HCT116 (cell line): ENCODE measurements at regions not wholly inside any gene's neighbourhood (a gene's known extent, or its start where the extent isn't known, plus 50 kb on each side); places are given as distances from the start of the nearest gene placed in this dataset.

Source experiments
- ATAC-seq: fragments of 200-7000 bp; cut with Tn5 transposase; 2 replicates; pipeline ENCODE4 v1.9.1; 2020; ENCODE audit warnings: mild to moderate bottlenecking, moderate library complexity
- BruUV-seq: library from RNA; stranded (reverse); fragments of 400-500 nt; replicated peaks from 2 replicates; lab custom pipeline; 2021; lab: Mats Ljungman, UMichigan
- CTCF ChIA-PET: fragments of 300-600 bp; sonication (Branson Sonifier 250); formaldehyde crosslinking; loops from one replicate; lab custom pipeline; 2021; ENCODE audit warnings: antibody characterized with exemption; lab: Charles Lee
- POLR2A ChIA-PET: fragments of 300-600, 350-600 bp; sonication (Branson Sonifier 250); formaldehyde crosslinking; loops from one replicate; lab custom pipeline; 2021; ENCODE audit warnings: antibody characterized with exemption; lab: Charles Lee
- RAD21 ChIA-PET, 2 experiments: fragments of 300-600 bp; sonication (Branson Sonifier 250); formaldehyde crosslinking; loops; one replicate each; lab custom pipeline; 2023; ENCODE audit warnings: low total read pairs in 2 of 2; ENCODE audit not compliant: uncharacterized antibody in 2 of 2, unreplicated experiment in 2 of 2, low non-redundant PET in 1 of 2; lab: Charles Lee
- DNase-seq: peaks from one replicate; pipeline ENCODE4 v3.0.0-alpha.2; 2010; ENCODE audit warnings: low read depth, low spot score
- H2AFZ ChIP-seq: fragments of 200-600 bp; shearing (Covaris generic), sonication (generic); 2 replicates; pipeline ENCODE4 v1.6.1; 2017; ENCODE audit warnings: low read depth, mixed run types, mixed read lengths, antibody characterized with exemption, low read length; ENCODE audit not compliant: poor library complexity, severe bottlenecking
- H3K27ac ChIP-seq: 2 replicates; pipeline ENCODE4 v1.5.1; 2012; ENCODE audit warnings: low read depth, low read length
- H3K27me3 ChIP-seq: fragments of 200-600 bp; sonication (generic); 2 replicates; pipeline ENCODE4 v1.6.1; 2016; ENCODE audit warnings: mixed run types, low read length, mixed read lengths; ENCODE audit not compliant: insufficient read depth
- H3K36me3 ChIP-seq, 2 experiments: fragments of 200-500 bp in 1 of 2; fragments of 200-600 bp in 1 of 2; sonication (Bioruptor generic) in 1 of 2; sonication (generic) in 1 of 2; 2 replicates each; pipeline versions ENCODE4 v1.5.1 to v1.6.1; 2014 to 2016; ENCODE audit warnings: low read length in 2 of 2, inconsistent platforms in 1 of 2, mixed read lengths in 1 of 2, mixed run types in 1 of 2; ENCODE audit not compliant: insufficient read depth in 2 of 2, control insufficient read depth in 1 of 2
- H3K4me1 ChIP-seq, 2 experiments: fragments of 200-600 bp in 1 of 2; sonication (generic) in 1 of 2; 2 replicates each; pipeline versions ENCODE4 v1.5.1 to v1.6.1; 2012 to 2017; ENCODE audit warnings: low read length in 2 of 2, inconsistent platforms in 1 of 2, mild to moderate bottlenecking in 1 of 2, mixed read lengths in 1 of 2, mixed run types in 1 of 2, moderate library complexity in 1 of 2; ENCODE audit not compliant: insufficient read depth in 2 of 2, control insufficient read depth in 1 of 2
- H3K4me2 ChIP-seq: fragments of 200-600 bp; sonication (generic); 2 replicates; pipeline ENCODE4 v1.6.1; 2017; ENCODE audit warnings: mixed run types, low read length, mixed read lengths
- H3K4me3 ChIP-seq, 2 experiments: fragments of 200-600 bp in 1 of 2; sonication (generic) in 1 of 2; replicated peaks in 1 of 2; 2 replicates each; pipeline ENCODE4 v1.5.1; 2011 to 2016; ENCODE audit warnings: low read length in 2 of 2, control low read depth in 1 of 2, low read depth in 1 of 2, mild to moderate bottlenecking in 1 of 2, mixed read lengths in 1 of 2, mixed run types in 1 of 2
- H3K79me2 ChIP-seq: fragments of 200-600 bp; sonication (generic); 2 replicates; pipeline ENCODE4 v1.6.1; 2017; ENCODE audit warnings: mild to moderate bottlenecking, mixed run types, low read length, moderate library complexity, mixed read lengths; ENCODE audit not compliant: insufficient read depth
- H3K9ac ChIP-seq: fragments of 200-600 bp; sonication (generic); 2 replicates; pipeline ENCODE4 v1.6.1; 2016; ENCODE audit warnings: low read length, mixed read lengths
- H3K9me2 ChIP-seq: fragments of 200-600 bp; sonication (generic), shearing (Covaris generic); 2 replicates; pipeline ENCODE4 v1.6.1; 2017; ENCODE audit warnings: mixed run types, mild to moderate bottlenecking, moderate library complexity; ENCODE audit not compliant: insufficient read depth
- H3K9me3 ChIP-seq, 2 experiments: fragments of 200-500 bp in 1 of 2; fragments of 200-600 bp in 1 of 2; sonication (Bioruptor generic) in 1 of 2; sonication (generic) in 1 of 2; 2 replicates each; pipeline ENCODE4 v1.6.1; 2014 to 2017; ENCODE audit warnings: low read length in 2 of 2, mixed read lengths in 2 of 2, inconsistent platforms in 1 of 2, low read depth in 1 of 2, mild to moderate bottlenecking in 1 of 2, mixed run types in 1 of 2, moderate library complexity in 1 of 2; ENCODE audit not compliant: control insufficient read depth in 1 of 2, insufficient read depth in 1 of 2
- H4K20me1 ChIP-seq: fragments of 200-600 bp; sonication (generic), shearing (Covaris generic); 2 replicates; pipeline ENCODE4 v1.6.1; 2017; ENCODE audit warnings: mixed run types, mild to moderate bottlenecking, moderate library complexity; ENCODE audit not compliant: insufficient read depth
- CEBPB ChIP-seq: IDR thresholded peaks from 2 replicates; pipeline ENCODE4 v1.6.1; 2012; ENCODE audit warnings: low read depth
- CTCF ChIP-seq, 3 experiments: fragments of 200-600 bp in 1 of 3; sonication (generic) in 1 of 3; IDR thresholded peaks in 2 of 3; conservative IDR thresholded peaks in 1 of 3; 2 replicates each; pipeline ENCODE4 v1.5.1; 2012 to 2017; ENCODE audit warnings: low read depth in 2 of 3, low read length in 2 of 3, antibody characterized with exemption in 1 of 3, borderline replicate concordance in 1 of 3, control low read depth in 1 of 3, mild to moderate bottlenecking in 1 of 3, mixed read lengths in 1 of 3, mixed run types in 1 of 3, moderate library complexity in 1 of 3; ENCODE audit not compliant: insufficient read depth in 1 of 3
- EGR1 ChIP-seq: IDR thresholded peaks from 2 replicates; pipeline ENCODE4 v1.6.1; 2012; ENCODE audit warnings: low read depth
- ELF1 ChIP-seq: IDR thresholded peaks from 2 replicates; pipeline ENCODE4 v1.6.1; 2012; ENCODE audit warnings: low read depth, borderline replicate concordance
- EZH2 ChIP-seq: fragments of 200-600 bp; sonication (generic); IDR thresholded peaks from 2 replicates; pipeline ENCODE4 v1.6.1; 2017; ENCODE audit warnings: antibody characterized with exemption, mixed run types
- EZH2phosphoT487 ChIP-seq: fragments of 200-600 bp; IDR thresholded peaks from 2 replicates; pipeline ENCODE4 v1.6.1; 2018; ENCODE audit warnings: antibody characterized with exemption, borderline replicate concordance
- POLR2AphosphoS5 ChIP-seq: IDR thresholded peaks from 2 replicates; pipeline ENCODE4 v1.6.1; 2011; ENCODE audit warnings: mild to moderate bottlenecking, low read depth, low read length, moderate library complexity
- RAD21 ChIP-seq: IDR thresholded peaks from 2 replicates; pipeline ENCODE4 v1.6.1; 2012; ENCODE audit warnings: low read depth, mild to moderate bottlenecking
- SP1 ChIP-seq: IDR thresholded peaks from 2 replicates; pipeline ENCODE4 v1.6.1; 2012; ENCODE audit warnings: low read depth
- SRF ChIP-seq: IDR thresholded peaks from 2 replicates; pipeline ENCODE4 v1.6.1; 2012; ENCODE audit warnings: low read depth
- TCF7L2 ChIP-seq: IDR thresholded peaks from 2 replicates; pipeline ENCODE4 v1.7.0; 2011; ENCODE audit warnings: borderline replicate concordance, inconsistent platforms; ENCODE audit not compliant: insufficient read depth, insufficient read length; ENCODE audit errors: extremely low read depth
- YY1 ChIP-seq: IDR thresholded peaks from 2 replicates; pipeline ENCODE4 v1.6.1; 2011; ENCODE audit warnings: low read length, low read depth, moderate library complexity, mild to moderate bottlenecking; ENCODE audit not compliant: insufficient replicate concordance; ENCODE audit errors: extremely low read depth
- ZNF274 ChIP-seq: fragments of 200-500 bp; sonication (Bioruptor generic); IDR thresholded peaks from 2 replicates; pipeline ENCODE4 v1.6.1; 2014; ENCODE audit warnings: mild to moderate bottlenecking, low read depth, low read length, inconsistent platforms
- intact Hi-C: fragments of 100-400 bp; cut with micrococcal nuclease; formaldehyde crosslinking; loops from 2 replicates; pipeline ENCODE4 v1.10.0; 2022
- TF ChIP-seq, protein P1 (sequence below): IDR thresholded peaks from 2 replicates; pipeline ENCODE4 v1.6.1; 2012
- TF ChIP-seq, protein P2 (sequence below): IDR thresholded peaks from 2 replicates; pipeline ENCODE4 v1.6.1; 2012
- TF ChIP-seq, protein P3 (sequence below): IDR thresholded peaks from 2 replicates; pipeline ENCODE4 v1.6.1; 2012; ENCODE audit warnings: low read depth

DNA sequence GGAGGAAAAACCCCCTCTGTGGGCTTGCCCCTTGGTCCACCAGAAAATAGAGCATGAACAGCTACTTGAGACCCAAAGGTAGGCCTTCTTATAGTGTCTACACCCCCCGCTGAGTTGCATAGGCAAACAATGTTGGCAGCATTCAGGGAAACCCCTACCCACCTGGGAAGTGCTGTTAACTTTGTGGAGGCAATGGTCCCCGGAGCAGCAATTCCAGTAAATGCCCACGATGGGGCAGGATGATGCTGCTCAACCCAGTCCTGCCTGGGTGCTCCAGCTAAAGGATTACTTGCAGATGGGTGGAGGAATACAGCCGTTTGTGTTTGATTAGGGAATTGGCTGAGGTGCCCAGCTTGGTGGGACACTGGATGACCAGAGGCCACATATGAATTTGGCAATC lies 381.3 kb upstream of the ANO5 start (continued):
- TF ChIP-seq, protein P1, sequence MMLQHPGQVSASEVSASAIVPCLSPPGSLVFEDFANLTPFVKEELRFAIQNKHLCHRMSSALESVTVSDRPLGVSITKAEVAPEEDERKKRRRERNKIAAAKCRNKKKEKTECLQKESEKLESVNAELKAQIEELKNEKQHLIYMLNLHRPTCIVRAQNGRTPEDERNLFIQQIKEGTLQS: no peak
- TF ChIP-seq SRF: no peak
- TF ChIP-seq, protein P2, sequence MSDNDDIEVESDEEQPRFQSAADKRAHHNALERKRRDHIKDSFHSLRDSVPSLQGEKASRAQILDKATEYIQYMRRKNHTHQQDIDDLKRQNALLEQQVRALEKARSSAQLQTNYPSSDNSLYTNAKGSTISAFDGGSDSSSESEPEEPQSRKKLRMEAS: no peak
- TF ChIP-seq YY1: no peak
- no peak for TF ChIP-seq POLR2AphosphoS5
- TF ChIP-seq EZH2phosphoT487: no peak
- TF ChIP-seq RAD21: no peak

DNA sequence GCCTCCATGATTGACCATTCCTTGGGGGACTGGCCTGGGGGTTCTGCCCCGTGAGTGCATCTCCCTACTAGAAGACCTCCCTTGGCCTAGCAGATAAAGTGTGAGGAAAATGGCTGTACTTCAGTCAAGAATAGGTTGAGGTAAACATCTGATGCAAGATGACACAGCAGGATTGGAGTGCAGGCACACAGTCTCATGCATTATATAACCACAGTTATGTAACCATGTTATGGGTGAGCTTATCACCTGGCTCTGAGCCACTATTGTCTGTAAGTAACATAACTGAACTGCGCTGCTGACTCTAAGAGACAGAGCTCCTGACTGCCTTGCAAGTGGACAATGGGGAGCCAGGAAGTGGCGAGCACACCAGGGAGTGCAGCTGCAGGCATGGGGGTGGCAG lies 378.7 kb upstream of the ANO5 start:
- BruUV-seq: no TSS peak
- H3K9me3 ChIP-seq: peaks cover 0 to 26% of the 10 kb centered on the region in 2 experiments; a peak in 2 of 4 replicates
- TF ChIP-seq YY1 (no peak), SP1 (no peak), CTCF (IDR thresholded peaks at IDR 0.05 in 2 of 3, conservative IDR thresholded peaks at IDR 0.05 in 1 of 3; ENCODE audit: borderline replicate concordance in 1 of 3, insufficient read depth in 1 of 3, low read depth in 2 of 3, low read length in 2 of 3) (no peak), EZH2 (no peak), CEBPB (no peak), ZNF274 (no peak), EGR1 (no peak), TCF7L2 (no peak), POLR2AphosphoS5 (no peak), ELF1 (no peak)
- TF ChIP-seq, protein P2: no peak
- TF ChIP-seq, protein P1: no peak
- TF ChIP-seq, protein P3, sequence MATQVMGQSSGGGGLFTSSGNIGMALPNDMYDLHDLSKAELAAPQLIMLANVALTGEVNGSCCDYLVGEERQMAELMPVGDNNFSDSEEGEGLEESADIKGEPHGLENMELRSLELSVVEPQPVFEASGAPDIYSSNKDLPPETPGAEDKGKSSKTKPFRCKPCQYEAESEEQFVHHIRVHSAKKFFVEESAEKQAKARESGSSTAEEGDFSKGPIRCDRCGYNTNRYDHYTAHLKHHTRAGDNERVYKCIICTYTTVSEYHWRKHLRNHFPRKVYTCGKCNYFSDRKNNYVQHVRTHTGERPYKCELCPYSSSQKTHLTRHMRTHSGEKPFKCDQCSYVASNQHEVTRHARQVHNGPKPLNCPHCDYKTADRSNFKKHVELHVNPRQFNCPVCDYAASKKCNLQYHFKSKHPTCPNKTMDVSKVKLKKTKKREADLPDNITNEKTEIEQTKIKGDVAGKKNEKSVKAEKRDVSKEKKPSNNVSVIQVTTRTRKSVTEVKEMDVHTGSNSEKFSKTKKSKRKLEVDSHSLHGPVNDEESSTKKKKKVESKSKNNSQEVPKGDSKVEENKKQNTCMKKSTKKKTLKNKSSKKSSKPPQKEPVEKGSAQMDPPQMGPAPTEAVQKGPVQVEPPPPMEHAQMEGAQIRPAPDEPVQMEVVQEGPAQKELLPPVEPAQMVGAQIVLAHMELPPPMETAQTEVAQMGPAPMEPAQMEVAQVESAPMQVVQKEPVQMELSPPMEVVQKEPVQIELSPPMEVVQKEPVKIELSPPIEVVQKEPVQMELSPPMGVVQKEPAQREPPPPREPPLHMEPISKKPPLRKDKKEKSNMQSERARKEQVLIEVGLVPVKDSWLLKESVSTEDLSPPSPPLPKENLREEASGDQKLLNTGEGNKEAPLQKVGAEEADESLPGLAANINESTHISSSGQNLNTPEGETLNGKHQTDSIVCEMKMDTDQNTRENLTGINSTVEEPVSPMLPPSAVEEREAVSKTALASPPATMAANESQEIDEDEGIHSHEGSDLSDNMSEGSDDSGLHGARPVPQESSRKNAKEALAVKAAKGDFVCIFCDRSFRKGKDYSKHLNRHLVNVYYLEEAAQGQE: no peak

More for the DNA sequence above, 378.7 kb upstream of the ANO5 start:
- ChIA-PET RAD21 (no interaction called here), POLR2A (no interaction called here), CTCF (no interaction called here)
- Histone ChIP-seq H3K9ac (no peak overlapping the region), H3K36me3 (no peaks in the 10 kb centered on the region), H3K79me2 (no peaks in the 10 kb centered on the region), H3K4me1 (no peaks in the 10 kb centered on the region), H4K20me1 (no peaks in the 10 kb centered on the region), H3K9me2 (no peaks in the 10 kb centered on the region), H3K4me3 (no peak overlapping the region), H3K27me3 (no peaks in the 10 kb centered on the region), H2AFZ (no peak overlapping the region), H3K27ac (no peak overlapping the region), H3K4me2 (no peak overlapping the region)
- no peak for DNase-seq
- intact Hi-C loops: no loop called here
- no peak for ATAC-seq
